ENCODE measurements at regions not wholly inside any gene's neighbourhood (a gene's known extent, or its start where the extent isn't known, plus 50 kb on each side); places are given as distances from the start of the nearest gene placed in this dataset.
A peak's percentile ranks its signal among the peaks of the same experiment; 100 is the strongest.

DNA sequence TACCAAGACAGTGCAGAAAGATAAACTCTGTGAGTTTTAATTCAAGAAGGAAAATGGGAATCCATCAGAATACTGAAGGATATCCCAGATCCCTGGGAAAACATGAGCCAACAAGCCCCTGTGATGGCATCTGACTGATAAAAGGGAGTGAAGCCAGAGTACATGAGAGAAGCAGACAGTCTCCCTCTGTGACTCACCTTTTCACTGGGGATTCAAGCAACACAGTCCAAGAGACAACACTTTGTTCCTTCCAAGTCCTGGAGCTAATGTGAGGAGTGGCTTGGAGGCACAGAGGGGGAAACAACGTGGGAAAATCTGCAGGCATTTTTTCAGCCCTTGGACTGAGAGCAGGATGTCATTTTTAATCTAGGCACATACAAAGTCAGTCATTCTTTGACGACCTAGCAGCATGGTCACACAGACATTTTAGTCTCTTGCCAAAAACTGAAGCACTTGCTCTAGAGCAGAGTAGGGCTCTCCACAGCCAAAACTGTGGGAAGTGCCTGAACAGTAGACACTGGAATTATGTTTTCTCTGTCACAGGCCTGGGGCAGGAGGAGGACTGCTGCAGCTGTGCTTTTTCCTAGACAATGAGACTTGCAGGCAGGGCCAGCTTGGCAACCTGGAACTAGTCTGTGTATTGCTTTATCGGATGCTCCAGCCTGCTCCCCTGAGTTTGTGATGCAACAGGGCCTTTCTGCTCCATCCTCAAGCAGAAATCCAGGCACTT is 465.0 kb upstream of the GJE1 start:
- DNase-seq = no peak

DNA sequence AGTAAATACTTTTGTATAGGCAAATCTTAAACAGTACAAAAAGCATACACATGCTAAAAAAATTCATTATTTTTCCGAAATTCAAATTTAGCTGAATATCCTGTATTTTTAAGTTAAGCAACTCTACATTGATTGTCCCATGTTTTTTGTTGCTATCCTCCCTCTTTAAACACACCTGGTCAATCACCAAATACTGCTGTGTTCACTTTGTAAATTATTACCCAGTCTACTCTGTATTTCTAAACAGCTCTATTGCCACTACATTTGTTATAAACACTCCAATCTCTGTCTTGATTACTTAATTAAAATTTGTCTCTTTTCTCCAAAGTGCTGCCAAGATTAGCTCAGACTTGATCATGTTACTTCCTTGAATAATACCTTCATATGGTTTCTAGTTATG is 466.5 kb upstream of the GJE1 start:
- no peak for DNase-seq

DNA sequence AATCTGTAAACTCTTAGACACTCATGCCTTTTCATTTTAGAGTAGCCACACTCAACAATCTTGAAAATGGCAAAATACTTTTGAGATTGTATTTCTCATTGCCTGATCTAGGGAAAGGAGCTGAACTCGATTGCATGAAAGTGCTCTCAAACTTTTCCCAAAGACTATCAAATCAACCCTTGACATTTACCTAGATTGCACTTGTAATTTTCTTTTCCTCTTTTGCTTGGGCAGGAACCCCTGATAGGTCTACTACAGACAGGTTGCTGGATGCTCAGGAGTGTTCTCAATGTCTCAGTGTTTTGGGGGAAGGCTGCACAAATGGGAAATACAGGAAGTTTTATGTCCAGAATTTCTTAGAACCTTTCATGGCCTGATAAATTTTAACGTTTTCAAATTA is 468.0 kb upstream of the GJE1 start:
- DNase-seq = no peak

GRCh38 chr6:141659582-141659981 is 473.1 kb upstream of the GJE1 start:
- DNase-seq = no peak

- DNase-seq = no peak
Observed at GRCh38 chr6:141658696-141659095, 474.0 kb upstream of the GJE1 start.

- DNase-seq = no peak
Observed at GRCh38 chr6:141657812-141658211, 474.9 kb upstream of the GJE1 start.

DNA sequence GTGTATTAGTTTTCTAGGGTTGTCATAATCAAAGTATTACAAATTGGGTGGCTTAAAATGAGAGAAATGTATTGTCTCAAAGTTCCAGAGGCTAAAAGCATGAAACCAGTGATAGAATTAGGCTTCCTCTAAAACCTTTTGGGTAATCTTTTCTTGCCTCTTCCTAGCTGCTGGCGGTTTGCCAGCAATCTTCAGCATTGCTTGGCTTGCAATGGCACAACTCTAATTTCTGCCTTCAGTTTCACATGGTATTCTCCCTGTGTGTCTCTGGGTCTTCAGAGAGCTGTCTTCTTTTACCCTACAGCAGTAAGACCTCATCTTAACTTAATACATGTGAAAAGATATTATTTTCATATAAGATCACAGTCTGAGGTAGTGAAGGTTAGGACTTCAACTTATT is 479.1 kb upstream of the GJE1 start:
- no peak for DNase-seq

DNA sequence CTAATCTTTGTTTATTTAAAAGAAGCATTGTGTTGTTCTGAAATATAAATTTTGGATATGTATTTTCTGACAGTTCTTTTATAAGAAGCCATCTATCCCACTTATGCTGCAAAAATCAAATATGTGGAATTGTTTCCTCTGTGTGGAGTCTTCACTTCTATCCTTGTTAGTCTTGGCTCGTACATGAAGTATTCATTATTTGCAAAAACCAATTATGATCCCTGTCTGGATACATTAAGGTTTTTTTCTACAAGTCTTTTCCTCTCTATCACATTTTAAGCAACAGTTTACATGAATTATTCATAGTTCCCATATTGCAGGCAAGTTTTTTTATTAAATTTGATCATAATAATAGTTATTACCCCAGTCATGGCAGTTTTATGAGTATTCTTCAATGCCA is 490.8 kb upstream of the GJE1 start:
- no peak for DNase-seq

- no peak for DNase-seq
Observed at GRCh38 chr6:141641406-141641805, 491.3 kb upstream of the GJE1 start.

DNA sequence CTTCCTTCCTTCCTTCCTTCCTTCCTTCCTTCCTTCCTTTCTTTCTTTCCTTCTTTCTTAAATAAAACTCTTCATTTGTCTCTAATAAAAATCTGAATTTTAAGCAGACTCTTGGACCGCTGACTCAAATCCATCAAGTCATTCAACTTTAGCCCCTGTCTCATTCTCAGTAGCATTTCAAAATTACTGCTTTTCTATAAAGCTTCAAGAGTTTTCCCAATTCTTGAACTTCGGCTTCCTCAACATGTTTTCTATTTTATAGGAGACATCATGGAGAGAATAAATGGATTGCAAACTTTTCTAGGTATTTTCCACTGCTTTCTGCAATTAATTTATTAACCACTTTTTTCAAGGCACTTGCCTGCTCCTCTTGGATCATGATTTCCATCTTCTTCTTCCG is 497.1 kb upstream of the GJE1 start:
- no peak for DNase-seq

DNA sequence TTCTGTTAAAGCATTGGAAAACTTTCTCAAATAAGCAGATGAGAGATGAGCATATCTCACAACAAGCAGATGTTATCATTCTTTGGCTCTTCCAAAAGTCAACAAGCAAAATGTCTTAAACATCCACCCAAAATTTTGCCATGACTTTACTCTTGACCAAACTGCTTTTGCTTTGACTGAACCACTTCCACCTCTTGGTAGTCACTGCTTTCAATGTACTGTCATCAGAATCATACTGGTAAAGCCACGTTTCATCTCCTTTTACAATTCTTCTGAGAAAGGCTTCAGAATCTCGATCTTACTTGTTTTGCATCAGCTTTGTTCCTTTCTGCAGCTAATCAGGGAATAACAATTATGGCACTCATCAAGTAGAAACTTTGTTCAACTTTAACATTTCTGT is 498.5 kb upstream of the GJE1 start:
- DNase-seq = no peak

DNA sequence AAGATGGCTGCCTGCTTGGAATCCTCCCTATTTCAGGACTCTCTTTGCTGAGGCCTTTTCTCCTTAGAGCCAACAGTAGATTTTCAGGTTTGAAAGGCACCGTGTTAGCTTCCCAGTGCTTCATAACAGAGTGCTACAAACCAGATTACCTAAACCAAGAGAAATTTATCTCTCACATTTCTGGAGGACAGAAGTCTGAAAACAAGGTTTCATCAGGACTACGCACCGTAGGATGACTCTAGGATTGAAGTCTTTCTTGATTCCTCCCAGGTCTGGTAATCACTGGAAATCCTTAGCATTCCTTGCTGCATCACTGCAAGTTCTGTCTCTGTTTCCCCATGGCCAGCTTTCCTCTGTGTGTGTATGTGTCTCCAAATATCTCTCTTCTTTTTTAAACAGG is 508.4 kb upstream of the GJE1 start:
- no peak for DNase-seq

DNA sequence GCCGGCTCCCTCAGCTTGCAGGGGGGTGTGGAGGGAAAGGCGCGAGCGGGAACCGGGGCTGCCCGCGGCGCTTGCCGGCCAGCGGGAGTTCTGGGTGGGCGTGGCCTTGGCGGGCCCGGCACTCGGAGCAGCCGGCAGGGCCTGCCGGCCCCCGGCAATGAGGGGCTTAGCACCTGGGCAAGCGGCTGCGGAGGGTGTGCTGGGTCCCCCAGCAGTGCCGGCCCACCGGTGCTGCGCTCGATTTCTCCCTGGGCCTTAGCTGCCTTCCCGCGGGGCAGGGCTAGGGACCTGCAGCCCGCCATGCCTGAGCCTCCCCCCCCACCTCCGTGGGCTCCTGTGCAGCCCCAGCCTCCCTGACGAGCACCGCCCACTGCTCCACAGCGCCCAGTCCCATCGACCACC is 514.5 kb upstream of the GJE1 start:
- DNase-seq = no peak

DNA sequence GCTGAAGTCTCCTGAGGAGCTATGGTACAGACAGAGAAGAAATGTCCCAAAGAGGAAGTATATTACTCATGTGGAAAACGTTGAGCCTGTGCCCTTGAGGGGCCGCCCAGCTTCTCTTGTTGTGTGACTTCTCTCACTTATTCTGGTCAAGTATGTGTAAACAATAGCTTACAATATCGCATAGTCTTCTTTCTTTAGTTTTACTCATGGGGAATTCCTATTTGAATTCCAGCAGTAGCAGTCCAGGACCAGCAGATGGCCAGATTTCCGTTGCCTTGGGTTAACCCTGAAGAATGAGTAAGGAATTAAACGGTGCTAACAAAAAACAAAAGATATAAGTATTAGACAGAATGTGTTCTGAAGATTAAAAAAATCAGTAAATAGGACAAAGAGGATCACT is 522.0 kb upstream of the GJE1 start:
- no peak for DNase-seq

GRCh38 chr6:141607956-141608355 is 524.8 kb upstream of the GJE1 start:
- DNase-seq = no peak

DNA sequence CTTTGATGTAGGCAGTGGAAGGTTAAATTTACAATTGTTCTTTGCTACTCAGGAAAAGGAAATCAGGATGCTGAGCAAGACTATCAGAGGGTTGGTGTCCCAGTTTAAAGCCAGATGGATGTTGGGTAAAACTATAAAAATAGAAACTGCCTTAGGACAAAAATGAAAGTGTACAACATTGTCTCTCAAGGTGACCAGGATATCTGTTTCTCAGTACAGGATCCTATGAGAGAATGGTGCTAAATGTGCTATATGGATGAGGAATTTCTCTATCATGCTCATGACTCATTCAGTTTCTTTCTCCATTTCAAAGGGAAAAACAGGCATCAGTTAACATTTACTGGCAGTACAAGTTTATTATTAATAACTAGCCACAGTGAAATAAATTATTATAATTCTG is 534.2 kb upstream of the GJE1 start:
- DNase-seq = no peak

GRCh38 chr6:141594874-141595273 is 537.9 kb upstream of the GJE1 start:
- no peak for DNase-seq

- DNase-seq = no peak
Observed at GRCh38 chr6:141593311-141593710, 539.4 kb upstream of the GJE1 start.

- DNase-seq = no peak
Observed at GRCh38 chr6:141587482-141588266, 545.1 kb upstream of the GJE1 start.

GRCh38 chr6:141580988-141581552 is 551.7 kb upstream of the GJE1 start:
- no peak for DNase-seq

GRCh38 chr6:141580131-141580530 is 552.6 kb upstream of the GJE1 start:
- DNase-seq = no peak

- DNase-seq = no peak
Observed at GRCh38 chr6:141576751-141577150, 556.0 kb upstream of the GJE1 start.

- peak; percentile 63 for DNase-seq
Observed at GRCh38 chr6:141562851-141563763, 569.6 kb upstream of the GJE1 start.

Measured in activated CD8-positive, alpha-beta memory T cell treated with anti-CD3 and anti-CD28 coated beads for 24 hours (primary cell).